ENCODE measurements at regions not wholly inside any gene's neighbourhood (a gene's known extent, or its start where the extent isn't known, plus 50 kb on each side); places are given as distances from the start of the nearest gene placed in this dataset.

DNA sequence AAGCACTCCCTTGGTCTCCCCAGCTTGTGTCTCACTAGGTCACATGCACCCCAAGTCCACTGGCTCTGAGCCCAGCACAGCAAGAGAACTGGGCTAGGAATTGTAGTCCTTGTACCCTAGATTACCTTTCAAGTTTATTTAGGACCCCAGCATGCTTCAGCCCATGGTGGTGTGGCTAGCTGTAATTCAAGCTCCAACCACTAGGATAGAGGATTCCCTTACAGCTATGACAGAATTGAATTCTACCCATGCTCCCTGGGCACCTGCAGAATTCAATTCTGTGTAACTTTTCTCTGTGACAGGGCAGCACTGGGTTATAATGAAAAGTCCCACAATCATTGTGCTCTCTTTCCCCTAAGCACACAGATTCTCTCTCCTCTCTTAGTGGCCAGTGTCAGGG is 253.8 kb upstream of the DMD start:
- Histone ChIP-seq H3K27ac (no peak overlapping the region), H3K27me3 (replicated peaks in 1 of 7) (no peaks in the 10 kb centered on the region), H3K9me3 (no peaks in the 10 kb centered on the region), H3K36me3 (no peaks in the 10 kb centered on the region), H3K4me3 (no peak overlapping the region), H3K4me1 (no peaks in the 10 kb centered on the region)
- DNase-seq: no peak
- no peak for TF ChIP-seq POLR2AphosphoS5 (IDR thresholded peaks at IDR 0.05)
- TF ChIP-seq, protein P1, sequence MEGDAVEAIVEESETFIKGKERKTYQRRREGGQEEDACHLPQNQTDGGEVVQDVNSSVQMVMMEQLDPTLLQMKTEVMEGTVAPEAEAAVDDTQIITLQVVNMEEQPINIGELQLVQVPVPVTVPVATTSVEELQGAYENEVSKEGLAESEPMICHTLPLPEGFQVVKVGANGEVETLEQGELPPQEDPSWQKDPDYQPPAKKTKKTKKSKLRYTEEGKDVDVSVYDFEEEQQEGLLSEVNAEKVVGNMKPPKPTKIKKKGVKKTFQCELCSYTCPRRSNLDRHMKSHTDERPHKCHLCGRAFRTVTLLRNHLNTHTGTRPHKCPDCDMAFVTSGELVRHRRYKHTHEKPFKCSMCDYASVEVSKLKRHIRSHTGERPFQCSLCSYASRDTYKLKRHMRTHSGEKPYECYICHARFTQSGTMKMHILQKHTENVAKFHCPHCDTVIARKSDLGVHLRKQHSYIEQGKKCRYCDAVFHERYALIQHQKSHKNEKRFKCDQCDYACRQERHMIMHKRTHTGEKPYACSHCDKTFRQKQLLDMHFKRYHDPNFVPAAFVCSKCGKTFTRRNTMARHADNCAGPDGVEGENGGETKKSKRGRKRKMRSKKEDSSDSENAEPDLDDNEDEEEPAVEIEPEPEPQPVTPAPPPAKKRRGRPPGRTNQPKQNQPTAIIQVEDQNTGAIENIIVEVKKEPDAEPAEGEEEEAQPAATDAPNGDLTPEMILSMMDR (IDR thresholded peaks at IDR 0.05 in 8 of 11, conservative IDR thresholded peaks at IDR 0.05 in 3 of 11): no peak
- TF ChIP-seq POLR2A (IDR thresholded peaks at IDR 0.05): no peak
- intact Hi-C loops (cut with DNase I; ENCODE audit: low total_unique reads): no loop called here

DNA sequence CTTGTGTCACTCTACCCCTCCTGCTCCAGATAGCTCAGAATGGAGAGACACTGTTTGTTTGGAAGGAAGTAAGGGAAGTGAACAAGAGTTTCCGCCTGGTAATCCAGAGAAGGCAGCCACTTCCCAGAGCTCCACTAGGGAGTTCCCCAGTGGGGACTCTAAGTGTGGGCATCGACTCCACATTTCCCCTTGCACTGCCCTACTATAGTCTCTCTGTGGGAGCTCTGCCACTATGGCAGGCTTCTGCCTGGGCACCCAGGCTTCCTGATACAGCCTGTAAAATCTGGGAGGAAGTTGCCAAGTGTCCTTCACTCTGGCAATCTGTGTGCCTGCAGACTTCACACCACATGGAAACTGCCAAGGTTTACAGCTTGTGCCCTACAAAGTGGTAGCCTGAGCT is 245.8 kb upstream of the DMD start:
- Histone ChIP-seq H3K27ac (no peak overlapping the region), H3K4me3 (no peak overlapping the region), H3K27me3 (replicated peaks in 1 of 7) (no peaks in the 10 kb centered on the region), H3K9me3 (no peaks in the 10 kb centered on the region), H3K4me1 (no peaks in the 10 kb centered on the region), H3K36me3 (no peaks in the 10 kb centered on the region)
- DNase-seq: no peak
- intact Hi-C loops (cut with DNase I; ENCODE audit: low total_unique reads): no loop called here
- 69 to 91% (median 76%) methylated on average over 2 of the region's 2 CpGs; no CpG with 5 or more reads in 1 of the 5 donors for WGBS, 5 donors
- TF ChIP-seq POLR2AphosphoS5 (IDR thresholded peaks at IDR 0.05) (no peak), POLR2A (IDR thresholded peaks at IDR 0.05) (no peak)
- TF ChIP-seq, protein P1 (IDR thresholded peaks at IDR 0.05 in 8 of 11, conservative IDR thresholded peaks at IDR 0.05 in 3 of 11): no peak

DNA sequence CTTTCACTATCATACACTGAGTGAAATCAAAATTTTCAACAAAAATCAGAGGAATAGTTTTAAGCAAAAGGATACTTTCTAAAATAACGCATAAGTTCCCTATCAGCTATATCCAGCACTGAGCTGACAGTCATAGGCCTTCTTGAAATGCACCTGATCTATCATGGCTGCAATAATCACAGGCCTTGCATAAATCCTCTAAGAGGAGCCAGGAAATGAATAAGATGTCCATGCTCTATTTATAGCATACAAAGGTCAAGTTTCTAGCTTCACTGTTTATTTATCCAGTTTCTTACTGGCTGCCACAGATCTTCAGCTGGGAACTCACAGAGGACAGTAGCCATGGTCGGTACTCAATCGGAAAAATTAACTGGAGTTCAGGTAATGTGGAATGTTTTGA is 235.9 kb upstream of the DMD start:
- Histone ChIP-seq H3K36me3 (no peaks in the 10 kb centered on the region), H3K27ac (no peak overlapping the region), H3K27me3 (replicated peaks in 1 of 7) (no peaks in the 10 kb centered on the region), H3K4me1 (no peaks in the 10 kb centered on the region), H3K4me3 (no peak overlapping the region), H3K9me3 (no peaks in the 10 kb centered on the region)
- DNase-seq: no peak
- intact Hi-C loops (cut with DNase I; ENCODE audit: low total_unique reads): no loop called here
- TF ChIP-seq POLR2AphosphoS5 (IDR thresholded peaks at IDR 0.05) (no peak), POLR2A (IDR thresholded peaks at IDR 0.05) (no peak)
- TF ChIP-seq, protein P1 (IDR thresholded peaks at IDR 0.05 in 8 of 11, conservative IDR thresholded peaks at IDR 0.05 in 3 of 11): no peak
- 66 to 79% (median 70%) methylated on average over 3 of the region's 3 CpGs for WGBS, 5 donors

DNA sequence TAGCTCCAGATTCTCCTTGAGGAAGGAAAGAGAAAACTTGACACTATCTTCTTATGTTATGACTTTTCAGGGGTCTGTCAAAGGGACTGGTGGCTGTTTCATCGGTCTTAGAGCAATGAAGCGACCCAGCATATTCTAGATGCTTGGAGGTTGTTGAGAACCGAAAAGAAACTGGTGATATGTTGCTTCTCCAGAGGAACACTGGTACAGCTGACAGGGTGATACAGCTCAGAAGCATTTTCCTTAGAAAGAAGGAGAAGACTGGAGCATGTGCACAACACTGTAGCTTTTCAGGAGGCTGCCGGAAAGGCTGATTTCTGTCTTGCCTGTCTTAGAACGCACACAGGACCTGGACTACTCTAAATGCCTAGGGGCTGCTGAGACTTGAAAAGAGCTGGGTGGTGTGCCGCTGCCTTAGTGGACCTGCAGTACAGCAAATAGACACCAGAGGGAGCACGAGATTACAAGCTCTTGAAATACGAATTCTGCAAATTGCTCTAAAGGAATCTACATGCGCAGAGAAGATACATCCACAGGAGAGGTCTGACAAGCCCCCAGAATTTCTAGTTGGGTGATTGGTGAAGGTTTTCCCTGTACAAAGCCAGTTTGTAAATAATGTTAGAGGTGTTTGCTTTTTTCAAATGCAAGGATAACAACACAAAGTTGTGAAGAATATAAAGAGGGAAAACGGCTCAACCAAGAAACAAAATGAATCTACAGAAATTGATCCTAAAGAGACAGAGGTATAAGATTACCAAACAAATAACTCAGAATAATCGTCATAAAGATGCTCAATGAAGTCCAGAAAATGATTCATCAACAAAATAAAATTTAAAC is 223.1 kb upstream of the DMD start:
- no peak for DNase-seq
- no peak overlapping the region for H3K27ac ChIP-seq
- H3K4me3 ChIP-seq: no peak overlapping the region
- TF ChIP-seq POLR2AphosphoS5 (IDR thresholded peaks at IDR 0.05): no peak
- TF ChIP-seq, protein P1 (IDR thresholded peaks at IDR 0.05 in 8 of 11, conservative IDR thresholded peaks at IDR 0.05 in 3 of 11): peak in 9 of 11 experiments; percentile 49 to 80 (median 67)
- intact Hi-C loops (cut with DNase I; ENCODE audit: low total_unique reads): loop anchor here (10.0 kb wide), 1 partner anchor 870 kb away; no protein-coding TSS in a partner anchor
- WGBS, 5 donors: 30 to 39% (median 34%) methylated on average over 10 to 11 of the region's 11 CpGs
- H3K27me3 ChIP-seq (replicated peaks in 1 of 7): no peaks in the 10 kb centered on the region
- no peaks in the 10 kb centered on the region for H3K4me1 ChIP-seq
- no peaks in the 10 kb centered on the region for H3K9me3 ChIP-seq
- no peaks in the 10 kb centered on the region for H3K36me3 ChIP-seq

Measured in spleen (tissue), 11 donors.